GM18498 (cell line): ENCODE measurements at regions not wholly inside any gene's neighbourhood (a gene's known extent, or its start where the extent isn't known, plus 50 kb on each side); places are given as distances from the start of the nearest gene placed in this dataset.

Experiments
- ATAC-seq: cut with Tn5 transposase; IDR thresholded peaks from one replicate; pipeline ENCODE4 v1.9.1; 2021; ENCODE audit warnings: mild to moderate bottlenecking, moderate library complexity; ENCODE audit not compliant: unreplicated experiment

DNA sequence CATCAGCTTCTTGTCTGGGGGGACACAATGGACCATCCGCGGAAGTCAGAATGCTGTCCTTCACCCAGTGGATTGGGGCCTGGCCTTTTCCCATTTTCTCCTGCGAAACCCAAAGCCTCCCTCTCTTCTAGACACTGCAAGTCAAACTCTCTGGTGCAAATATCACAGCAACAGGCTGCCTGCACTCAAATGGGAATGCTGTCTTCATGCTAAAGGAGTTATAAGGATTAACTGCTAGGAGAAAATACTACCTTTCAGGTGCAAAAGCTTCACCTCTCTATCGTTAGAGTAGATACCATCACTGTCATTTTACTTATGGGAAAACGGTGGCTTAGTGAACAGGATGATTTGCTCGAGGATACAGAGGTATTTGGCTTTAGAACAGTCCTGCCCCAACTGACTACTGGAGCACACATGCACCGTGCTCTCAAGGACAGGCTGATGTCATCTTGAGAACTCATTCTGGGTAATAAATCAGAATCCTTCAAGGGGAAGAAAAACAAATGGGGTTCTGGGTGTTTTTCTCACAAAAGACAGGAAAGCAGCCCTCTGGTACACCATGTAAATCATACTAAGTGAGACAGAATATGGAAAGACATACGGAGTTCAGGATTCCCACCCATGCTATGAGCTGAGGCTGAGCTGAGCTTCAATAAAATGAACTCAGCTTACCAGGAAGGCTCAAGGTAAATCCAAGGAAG is 100.9 kb downstream of the SAMD9 start:
- ATAC-seq: no peak

GRCh38 chr7:93015779-93016481 is 101.8 kb downstream of the SAMD9 start:
- ATAC-seq: peak; percentile 53

DNA sequence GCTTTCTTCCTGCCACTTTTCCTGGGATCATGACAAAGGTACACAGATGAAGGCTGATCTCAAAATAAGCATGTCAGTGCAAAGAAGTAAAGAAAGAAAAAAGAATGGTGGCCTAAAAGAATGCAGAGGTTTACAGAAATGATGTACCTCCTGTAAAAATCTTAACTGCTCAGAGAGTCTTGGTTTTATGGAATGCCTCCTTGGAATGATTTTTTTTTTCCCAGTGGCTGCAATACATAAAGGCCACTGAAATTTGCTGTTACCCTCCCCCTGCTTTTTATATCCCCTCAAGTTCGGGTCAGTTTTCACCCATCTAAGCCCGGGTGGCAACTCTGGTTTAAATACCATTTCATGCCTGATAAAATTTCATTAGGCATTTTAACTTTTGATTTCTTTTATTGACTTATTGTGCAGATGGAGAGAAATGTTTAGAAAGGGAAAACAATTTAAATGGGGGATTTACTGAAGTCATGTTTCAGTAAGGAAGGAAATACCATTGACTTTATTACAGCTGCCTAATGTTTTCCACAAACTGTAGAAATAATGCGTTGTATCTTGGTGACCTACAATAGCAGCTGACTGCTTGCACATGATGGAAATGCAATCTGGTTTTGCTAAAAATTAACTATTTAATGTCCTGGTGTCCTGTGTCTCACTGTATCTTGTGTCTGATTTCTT is 102.5 kb downstream of the SAMD9 start:
- ATAC-seq: no peak

GRCh38 chr7:93014410-93014809 is 103.4 kb downstream of the SAMD9 start:
- no peak for ATAC-seq

DNA sequence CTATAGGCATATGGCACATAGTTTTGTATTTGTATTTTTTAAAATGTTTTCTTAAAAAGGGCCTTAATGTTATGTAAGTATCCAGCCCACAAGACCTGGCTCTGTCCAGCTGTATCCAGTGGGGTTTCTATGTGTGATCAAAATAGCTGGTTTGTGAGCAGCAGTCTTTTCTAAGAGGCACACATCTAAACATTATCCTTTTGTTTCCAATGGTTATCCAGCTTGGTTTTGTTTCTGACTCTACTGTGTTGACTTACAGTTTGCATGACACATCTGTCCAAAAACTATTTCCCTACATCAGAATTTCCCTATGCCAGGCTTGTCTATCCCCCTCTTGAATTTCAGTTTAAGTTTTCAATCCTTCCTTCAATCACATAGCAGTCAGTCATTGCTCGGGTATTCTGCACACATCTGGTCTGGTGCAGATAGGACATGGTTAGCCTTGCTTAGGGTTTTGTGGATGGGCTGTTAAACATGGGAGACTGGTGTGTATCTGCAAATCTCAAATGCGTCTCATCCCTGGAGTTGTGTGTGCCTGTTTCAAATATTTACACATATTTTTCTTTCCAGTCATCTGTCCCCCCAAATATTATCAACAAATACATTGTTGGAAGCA is 104.2 kb downstream of the SAMD9 start:
- no peak for ATAC-seq

DNA sequence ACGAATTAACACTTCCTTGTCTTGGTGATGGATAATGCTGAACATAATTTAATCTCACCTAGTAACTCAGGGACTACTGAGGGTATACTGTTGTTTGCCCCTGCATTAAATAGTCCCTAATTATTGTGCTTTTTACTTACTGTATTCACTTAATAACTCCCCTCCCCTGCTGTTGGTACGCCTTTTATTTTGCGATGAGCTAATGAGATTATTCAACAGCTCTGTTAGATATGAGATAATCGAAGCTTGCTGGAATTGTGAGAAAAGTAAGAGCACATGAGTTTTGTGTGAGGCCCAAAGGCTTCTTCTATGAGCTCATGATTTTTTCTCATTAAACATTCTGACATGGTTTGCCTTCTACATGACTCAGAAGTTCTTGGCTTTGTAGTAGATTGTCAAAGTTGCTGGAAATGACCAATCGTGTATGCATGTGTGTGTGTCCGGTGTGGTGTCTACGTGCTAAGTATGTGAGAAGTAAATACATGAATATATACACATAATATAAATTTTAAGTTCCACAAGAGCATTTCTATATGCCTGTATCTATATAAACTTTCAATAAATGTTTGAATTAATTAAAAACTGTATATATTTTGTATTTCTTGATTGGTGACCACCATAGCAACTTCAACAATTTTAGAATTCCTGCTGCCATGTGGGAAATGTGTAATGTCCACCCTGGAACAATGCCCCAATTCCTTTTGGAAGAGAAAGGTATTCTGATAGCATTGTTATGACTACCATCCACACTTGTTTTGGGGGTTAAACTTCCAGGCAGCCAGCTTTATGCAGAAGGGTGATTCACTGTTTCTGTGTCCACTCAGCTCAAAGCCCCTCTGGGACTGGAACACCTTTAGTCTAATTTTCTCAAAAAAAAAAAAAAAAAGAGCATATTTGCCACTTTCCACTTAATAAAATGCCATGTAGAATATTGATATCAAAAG is 106.2 kb downstream of the SAMD9 start:
- ATAC-seq: no peak

DNA sequence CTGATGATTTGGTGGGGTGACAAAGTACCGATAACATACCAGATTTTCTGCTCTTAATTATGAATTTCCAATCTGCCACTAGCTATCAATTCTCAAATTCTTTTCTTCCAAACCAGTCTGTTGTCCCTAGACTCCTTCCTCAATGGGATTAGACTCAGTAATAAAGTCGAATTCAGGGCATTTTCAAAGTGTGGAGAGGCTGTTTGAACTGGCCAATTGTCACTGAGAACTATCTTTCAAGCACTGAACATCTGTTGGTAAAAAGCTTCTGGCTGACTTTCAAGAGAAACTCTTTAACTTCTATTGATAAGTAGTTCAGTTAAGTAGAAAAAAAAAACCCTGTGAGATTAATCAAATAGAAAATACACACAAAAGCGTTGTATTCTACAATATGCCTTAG is 108.9 kb downstream of the SAMD9 start:
- no peak for ATAC-seq

- ATAC-seq: no peak
Measured at GRCh38 chr7:93006480-93007095, 111.2 kb downstream of the SAMD9 start.

GRCh38 chr7:93004906-93005305 is 112.9 kb downstream of the SAMD9 start:
- ATAC-seq: no peak

- ATAC-seq: no peak
Measured at GRCh38 chr7:92997719-92998118, 120.1 kb downstream of the SAMD9 start.

GRCh38 chr7:92997152-92997551 is 120.6 kb downstream of the SAMD9 start:
- ATAC-seq: no peak

GRCh38 chr7:92994901-92995300 is 122.9 kb downstream of the SAMD9 start:
- no peak for ATAC-seq

DNA sequence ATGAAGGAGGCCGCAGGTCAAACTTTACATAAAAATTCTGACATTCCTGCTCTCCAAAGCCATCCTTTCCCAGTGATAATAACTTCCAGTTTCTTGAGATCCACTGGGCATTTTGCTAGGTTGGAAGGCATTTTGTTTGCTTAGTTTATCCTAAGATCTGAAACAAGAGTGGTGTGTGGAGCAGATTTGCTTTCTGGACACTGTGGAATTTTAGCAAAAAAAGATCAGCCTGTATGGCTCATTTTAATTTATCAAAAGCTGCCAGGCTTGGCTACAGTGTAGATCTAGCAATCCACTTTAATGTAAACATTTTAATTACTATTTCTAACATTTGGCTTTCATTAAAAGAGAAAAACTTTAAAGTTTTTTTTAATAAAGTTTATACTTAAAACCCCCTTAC is 124.8 kb downstream of the SAMD9 start:
- no peak for ATAC-seq

DNA sequence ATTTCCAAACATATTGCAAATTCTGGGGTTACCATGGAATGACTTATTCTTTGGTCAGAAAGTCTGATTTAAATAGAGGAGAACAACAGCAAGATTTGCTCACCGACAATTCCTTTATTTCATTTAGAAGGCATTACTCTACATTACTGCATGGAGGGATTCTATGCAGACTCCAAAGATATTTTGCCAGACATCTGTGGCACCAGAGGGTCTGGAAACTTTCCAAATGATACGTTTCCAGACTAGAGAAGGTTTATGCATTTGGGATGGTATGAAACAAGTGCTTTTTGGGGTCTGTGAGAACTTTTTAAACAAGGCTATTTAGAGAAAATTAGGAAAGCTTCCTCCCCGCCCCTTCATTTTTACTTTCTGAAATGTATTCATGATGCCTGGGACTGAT is 125.3 kb downstream of the SAMD9 start:
- ATAC-seq: no peak

DNA sequence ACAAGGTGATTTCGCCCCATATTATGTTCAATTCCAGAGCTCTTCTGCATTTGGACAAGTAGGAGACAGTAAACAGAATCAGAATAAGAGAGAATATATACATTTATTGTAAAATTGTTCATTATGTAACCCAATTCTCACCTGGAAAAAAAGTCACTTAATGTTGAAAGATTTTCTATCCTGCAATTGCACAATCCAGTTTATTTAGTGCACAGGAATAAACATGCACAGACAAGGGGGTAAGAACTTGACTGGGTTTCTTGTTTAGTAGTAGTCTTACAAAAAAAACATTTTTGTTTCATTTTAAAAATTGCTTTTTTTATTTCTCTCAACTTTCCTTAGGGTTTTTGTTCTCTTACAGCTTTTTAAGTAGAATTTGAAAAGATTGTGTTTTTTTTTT is 126.6 kb downstream of the SAMD9 start:
- ATAC-seq: no peak

DNA sequence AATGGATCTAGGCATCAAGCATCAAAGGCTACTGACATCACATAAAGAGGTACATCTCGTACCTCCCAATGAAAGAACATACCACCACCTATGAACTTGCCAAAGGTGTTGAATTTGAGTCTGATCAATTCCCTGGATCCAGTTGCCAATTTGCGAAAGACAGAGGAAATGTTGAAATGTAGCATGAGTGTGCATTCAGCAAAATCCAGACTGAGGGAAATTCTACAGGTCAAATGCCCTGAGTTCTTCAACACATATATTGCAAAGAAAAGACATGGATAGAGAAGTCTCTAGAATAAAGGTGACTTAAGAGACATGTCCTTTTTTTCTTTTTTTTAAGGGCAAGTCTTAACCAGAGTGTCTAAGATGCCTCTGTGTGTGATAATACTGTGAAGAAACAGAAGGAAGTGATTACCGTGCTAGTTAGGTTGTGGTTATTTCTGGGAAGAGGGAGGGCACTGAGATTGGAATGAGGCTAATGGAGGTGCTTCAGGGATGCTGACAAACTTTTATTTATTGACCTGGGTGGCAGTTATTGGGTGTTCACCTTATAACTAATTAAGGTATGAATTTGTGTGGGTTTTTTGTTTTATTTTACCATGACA is 128.7 kb downstream of the SAMD9 start:
- no peak for ATAC-seq

GRCh38 chr7:92988051-92988450 is 129.7 kb downstream of the SAMD9 start:
- no peak for ATAC-seq

- ATAC-seq: no peak
Measured at GRCh38 chr7:92987538-92987937, 130.2 kb downstream of the SAMD9 start.

DNA sequence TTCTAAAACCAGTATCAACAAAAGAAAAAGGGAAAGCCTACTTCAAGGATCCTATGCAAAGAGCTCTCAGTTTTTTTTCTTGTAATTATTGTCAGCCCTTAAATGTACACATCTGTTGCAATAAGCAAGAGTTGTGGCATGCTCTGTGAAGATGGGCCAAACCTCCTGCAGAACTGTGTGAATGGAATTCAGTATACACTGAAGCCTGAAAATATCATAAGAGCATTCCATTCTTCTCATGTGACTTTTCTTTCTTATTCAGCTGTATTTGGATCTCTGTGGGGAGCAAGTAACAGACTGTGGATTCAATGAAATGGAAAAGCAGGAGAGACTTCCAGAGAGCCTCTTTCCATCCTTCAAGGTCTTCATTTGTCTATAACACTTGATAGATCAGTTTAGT is 130.7 kb downstream of the SAMD9 start:
- ATAC-seq: no peak

DNA sequence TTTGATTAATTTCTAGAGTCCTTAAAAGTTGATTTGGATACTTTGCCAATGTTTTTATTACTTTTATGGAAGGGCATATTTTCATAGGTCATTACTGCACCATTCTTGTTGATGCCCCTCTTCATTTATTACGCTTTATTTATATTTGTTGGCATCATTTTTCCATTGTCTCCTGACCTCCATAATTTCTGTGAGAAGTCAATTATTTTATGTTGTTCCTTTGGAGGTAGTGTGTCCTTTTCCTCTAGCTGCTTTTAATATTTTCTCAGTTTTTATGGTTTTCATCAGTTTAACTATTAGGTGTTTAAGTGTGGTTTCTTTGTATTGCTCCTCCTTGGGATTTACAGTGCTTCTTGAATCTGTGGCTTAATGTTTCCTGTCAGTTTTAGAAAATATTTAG is 134.9 kb downstream of the SAMD9 start:
- no peak for ATAC-seq
